ENCODE measurements at regions not wholly inside any gene's neighbourhood (a gene's known extent, or its start where the extent isn't known, plus 50 kb on each side); places are given as distances from the start of the nearest gene placed in this dataset.

GRCh38 chr4:60175241-60175640 is 1024.9 kb upstream of the ADGRL3 start:
- intact Hi-C loops (cut with micrococcal nuclease) = no loop called here
- DNase-seq (ENCODE audit: low read depth, low spot score) (no peak), FAIRE-seq (no peak)
- no peaks in the 10 kb centered on the region for H3K27me3 ChIP-seq (ENCODE audit: control insufficient read depth in 2 of 2, insufficient read depth in 2 of 2, low read length in 2 of 2)
- no TSS peak for BruUV-seq (replicated peaks)
- no peak overlapping the region for H3K4me3 ChIP-seq (replicated peaks in 1 of 3; ENCODE audit: insufficient read depth in 1 of 3, low read depth in 1 of 3, low read length in 3 of 3)
- H4K20me1 ChIP-seq (replicated peaks; ENCODE audit: control insufficient read depth, extremely low read depth, insufficient read depth, low read length) = no peaks in the 10 kb centered on the region
- H3K9me1 ChIP-seq (replicated peaks; ENCODE audit: control insufficient read depth, extremely low read depth, insufficient read depth, low read length) = no peaks in the 10 kb centered on the region
- ChIA-PET POLR2A (no interaction called here), CTCF (no interaction called here)
- no peaks in the 10 kb centered on the region for H3K79me2 ChIP-seq (ENCODE audit: control insufficient read depth, insufficient read depth, low read length)
- H3K27ac ChIP-seq (ENCODE audit: insufficient read depth, low read depth, low read length) = no peak overlapping the region
- no peaks in the 10 kb centered on the region for H3K4me1 ChIP-seq (ENCODE audit: control insufficient read depth, extremely low read depth, insufficient read depth, low read length)
- peaks cover 5% of the 10 kb centered on the region for H3K9me3 ChIP-seq (replicated peaks; ENCODE audit: control insufficient read depth, insufficient read depth, low read length)
- no peak overlapping the region for H3K9ac ChIP-seq (replicated peaks; ENCODE audit: extremely low read depth, insufficient read depth, low read length)
- dilution Hi-C loops (cut with MboI; ENCODE audit: extremely low pct_ligation_motif_present, low sequenced_read_pairs) = no loop called here
- H3K4me2 ChIP-seq (ENCODE audit: insufficient read depth, low read length) = no peak overlapping the region
- H2AFZ ChIP-seq (ENCODE audit: low read depth, low read length) = no peak overlapping the region
- no peaks in the 10 kb centered on the region for H3K36me3 ChIP-seq (ENCODE audit: control insufficient read depth in 2 of 2, extremely low read depth in 1 of 2, insufficient read depth in 2 of 2, low read length in 2 of 2)
- TF ChIP-seq FOS (IDR thresholded peaks at IDR 0.05; ENCODE audit: borderline replicate concordance, insufficient read depth, low read length) = no peak
- TF ChIP-seq MYC (IDR thresholded peaks at IDR 0.05; ENCODE audit: low read depth, low read length) = no peak
- TF ChIP-seq POLR2AphosphoS5 (IDR thresholded peaks at IDR 0.05; ENCODE audit: insufficient read depth, low read depth, low read length) = no peak
- TF ChIP-seq MAX (IDR thresholded peaks at IDR 0.05; ENCODE audit: insufficient read depth, insufficient read length) = no peak
- no peak for TF ChIP-seq GATA2 (IDR thresholded peaks at IDR 0.05; ENCODE audit: insufficient read depth, insufficient read length, low read depth, low read length)
- TF ChIP-seq JUN (IDR thresholded peaks at IDR 0.05; ENCODE audit: borderline replicate concordance, insufficient read depth, insufficient read length, low read depth) = no peak
- TF ChIP-seq CTCF (IDR thresholded peaks at IDR 0.05; ENCODE audit: extremely low read depth in 1 of 2, insufficient read depth in 1 of 2, low read depth in 1 of 2, low read length in 2 of 2) = no peak
- no peak for TF ChIP-seq EZH2 (IDR thresholded peaks at IDR 0.05; ENCODE audit: borderline replicate concordance, low read depth, low read length, severe bottlenecking)
- no peak for TF ChIP-seq POLR2A (IDR thresholded peaks at IDR 0.05; ENCODE audit: low read depth, low read length)
